Neural progenitor cell (in vitro differentiated cells): ENCODE measurements at regions not wholly inside any gene's neighbourhood (a gene's known extent, or its start where the extent isn't known, plus 50 kb on each side); places are given as distances from the start of the nearest gene placed in this dataset.
"Not testable (repeated sequence)": the region's sequence is repeated elsewhere in the genome, so short reads cannot be mapped to it uniquely, and the experiment has no call there.

ENCODE experiments used
- DNase-seq: peaks from one replicate; pipeline ENCODE4 v3.0.0-alpha.2; 2016; ENCODE audit warnings: low spot score
- H2AFZ ChIP-seq: fragments of 200-600 bp; sonication (generic); replicated peaks from 2 replicates; pipeline ENCODE4 v1.6.1; 2016; ENCODE audit warnings: antibody characterized with exemption
- H3F3A ChIP-seq: fragments of 200-600 bp; sonication (generic); 2 replicates; pipeline ENCODE4 v1.6.1; 2016; ENCODE audit warnings: antibody characterized with exemption, low read depth
- H3K27ac ChIP-seq: fragments of 200-600 bp; sonication (generic); 2 replicates; pipeline ENCODE4 v1.5.1; 2016; ENCODE audit warnings: mild to moderate bottlenecking
- H3K27me3 ChIP-seq: fragments of 200-600 bp; sonication (generic); 2 replicates; pipeline ENCODE4 v1.6.1; 2016; ENCODE audit warnings: mild to moderate bottlenecking, moderate library complexity
- H3K36me3 ChIP-seq: fragments of 200-600 bp; sonication (generic); 2 replicates; pipeline ENCODE4 v1.5.1; 2016
- H3K4me1 ChIP-seq: fragments of 200-600 bp; sonication (generic); 2 replicates; pipeline ENCODE4 v1.6.1; 2016; ENCODE audit warnings: mixed run types
- H3K4me2 ChIP-seq: fragments of 200-600 bp; sonication (generic); 2 replicates; pipeline ENCODE4 v1.6.1; 2016
- H3K4me3 ChIP-seq: fragments of 200-600 bp; sonication (generic); 2 replicates; pipeline ENCODE4 v1.5.1; 2016
- H3K79me2 ChIP-seq: fragments of 200-600 bp; sonication (generic); 2 replicates; pipeline ENCODE4 v1.6.1; 2016; ENCODE audit warnings: low read depth
- H3K9ac ChIP-seq: fragments of 200-600 bp; sonication (generic); 2 replicates; pipeline ENCODE4 v1.6.1; 2016
- H3K9me3 ChIP-seq: fragments of 200-600 bp; sonication (generic); 2 replicates; pipeline ENCODE4 v1.5.1; 2016; ENCODE audit warnings: low read depth
- H4K20me1 ChIP-seq: fragments of 200-600 bp; sonication (generic); 2 replicates; pipeline ENCODE4 v1.6.1; 2016; ENCODE audit warnings: low read depth
- H3K27ac Mint-ChIP-seq: 3 replicates; pipeline ENCODE4 v1.8.0; 2021; ENCODE audit warnings: mixed read lengths
- H3K27me3 Mint-ChIP-seq: 2 replicates; pipeline ENCODE4 v1.8.0; 2022; ENCODE audit warnings: low read depth, mild to moderate bottlenecking, inconsistent platforms, moderate library complexity, mixed read lengths; ENCODE audit not compliant: insufficient read depth
- H3K36me3 Mint-ChIP-seq: 3 replicates; pipeline ENCODE4 v1.8.0; 2021; ENCODE audit warnings: mixed read lengths
- H3K4me1 Mint-ChIP-seq: 3 replicates; pipeline ENCODE4 v1.8.0; 2021; ENCODE audit warnings: mixed read lengths
- H3K4me3 Mint-ChIP-seq: 3 replicates; pipeline ENCODE4 v1.8.0; 2021; ENCODE audit warnings: mild to moderate bottlenecking, moderate library complexity, mixed read lengths
- H3K9me3 Mint-ChIP-seq: 3 replicates; pipeline ENCODE4 v1.8.0; 2020; ENCODE audit warnings: mixed read lengths
- EZH2 ChIP-seq: fragments of 200-600 bp; sonication (generic); IDR thresholded peaks from 2 replicates; pipeline ENCODE4 v1.6.1; 2017; ENCODE audit warnings: antibody characterized with exemption, mild to moderate bottlenecking, moderate library complexity
- EZH2phosphoT487 ChIP-seq: fragments of 200-600 bp; sonication (generic); IDR thresholded peaks from 2 replicates; pipeline ENCODE4 v1.6.1; 2017; ENCODE audit warnings: antibody characterized with exemption
- TF ChIP-seq, protein P1 (sequence below): fragments of 200-600 bp; sonication (generic); IDR thresholded peaks from 2 replicates; pipeline ENCODE4 v1.5.1; 2017; ENCODE audit warnings: antibody characterized with exemption, mild to moderate bottlenecking

DNA sequence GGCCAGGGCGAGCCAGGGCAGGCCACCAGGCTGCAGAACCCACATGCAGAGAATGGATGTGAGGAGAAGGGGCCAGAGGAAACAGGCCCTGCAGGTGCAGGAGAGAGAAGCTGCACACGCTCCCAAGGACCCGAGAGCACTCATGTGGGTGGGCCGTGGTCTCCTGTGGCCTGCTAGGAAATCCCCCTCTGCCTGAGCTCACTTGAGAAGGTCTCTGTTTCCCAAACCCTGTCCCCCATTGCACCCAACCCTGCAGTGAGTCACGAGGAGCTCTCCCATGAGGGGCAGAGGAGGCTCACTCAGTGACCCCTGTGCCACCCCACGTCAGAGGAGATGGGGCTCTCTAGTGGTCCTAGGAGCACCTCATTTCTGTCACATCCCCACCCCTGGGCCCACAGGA, 111.1 kb downstream of the KLF13 start:
- no peaks in the 10 kb centered on the region for H3K36me3 Mint-ChIP-seq
- peaks cover 8% of the 10 kb centered on the region for H3K27me3 Mint-ChIP-seq
- H3K9me3 Mint-ChIP-seq = no peaks in the 10 kb centered on the region
- Histone ChIP-seq H3K27me3 (peaks cover 28% of the 10 kb centered on the region), H4K20me1 (no peaks in the 10 kb centered on the region), H3K9me3 (no peaks in the 10 kb centered on the region), H3K36me3 (no peaks in the 10 kb centered on the region), H3K4me1 (peaks cover 4% of the 10 kb centered on the region), H3K4me2 (no peak overlapping the region), H3K79me2 (no peaks in the 10 kb centered on the region), H3K9ac (no peak overlapping the region), H3K4me3 (no peak overlapping the region), H3K27ac (no peak overlapping the region), H3F3A (peaks cover 11% of the 10 kb centered on the region), H2AFZ (no peak overlapping the region)
- H3K27ac Mint-ChIP-seq = no peak overlapping the region
- TF ChIP-seq EZH2phosphoT487 (no peak), EZH2 (no peak)
- TF ChIP-seq, protein P1, sequence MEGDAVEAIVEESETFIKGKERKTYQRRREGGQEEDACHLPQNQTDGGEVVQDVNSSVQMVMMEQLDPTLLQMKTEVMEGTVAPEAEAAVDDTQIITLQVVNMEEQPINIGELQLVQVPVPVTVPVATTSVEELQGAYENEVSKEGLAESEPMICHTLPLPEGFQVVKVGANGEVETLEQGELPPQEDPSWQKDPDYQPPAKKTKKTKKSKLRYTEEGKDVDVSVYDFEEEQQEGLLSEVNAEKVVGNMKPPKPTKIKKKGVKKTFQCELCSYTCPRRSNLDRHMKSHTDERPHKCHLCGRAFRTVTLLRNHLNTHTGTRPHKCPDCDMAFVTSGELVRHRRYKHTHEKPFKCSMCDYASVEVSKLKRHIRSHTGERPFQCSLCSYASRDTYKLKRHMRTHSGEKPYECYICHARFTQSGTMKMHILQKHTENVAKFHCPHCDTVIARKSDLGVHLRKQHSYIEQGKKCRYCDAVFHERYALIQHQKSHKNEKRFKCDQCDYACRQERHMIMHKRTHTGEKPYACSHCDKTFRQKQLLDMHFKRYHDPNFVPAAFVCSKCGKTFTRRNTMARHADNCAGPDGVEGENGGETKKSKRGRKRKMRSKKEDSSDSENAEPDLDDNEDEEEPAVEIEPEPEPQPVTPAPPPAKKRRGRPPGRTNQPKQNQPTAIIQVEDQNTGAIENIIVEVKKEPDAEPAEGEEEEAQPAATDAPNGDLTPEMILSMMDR = no peak
- H3K4me1 Mint-ChIP-seq = peaks cover 12% of the 10 kb centered on the region
- no peak for DNase-seq
- H3K4me3 Mint-ChIP-seq = no peak overlapping the region

DNA sequence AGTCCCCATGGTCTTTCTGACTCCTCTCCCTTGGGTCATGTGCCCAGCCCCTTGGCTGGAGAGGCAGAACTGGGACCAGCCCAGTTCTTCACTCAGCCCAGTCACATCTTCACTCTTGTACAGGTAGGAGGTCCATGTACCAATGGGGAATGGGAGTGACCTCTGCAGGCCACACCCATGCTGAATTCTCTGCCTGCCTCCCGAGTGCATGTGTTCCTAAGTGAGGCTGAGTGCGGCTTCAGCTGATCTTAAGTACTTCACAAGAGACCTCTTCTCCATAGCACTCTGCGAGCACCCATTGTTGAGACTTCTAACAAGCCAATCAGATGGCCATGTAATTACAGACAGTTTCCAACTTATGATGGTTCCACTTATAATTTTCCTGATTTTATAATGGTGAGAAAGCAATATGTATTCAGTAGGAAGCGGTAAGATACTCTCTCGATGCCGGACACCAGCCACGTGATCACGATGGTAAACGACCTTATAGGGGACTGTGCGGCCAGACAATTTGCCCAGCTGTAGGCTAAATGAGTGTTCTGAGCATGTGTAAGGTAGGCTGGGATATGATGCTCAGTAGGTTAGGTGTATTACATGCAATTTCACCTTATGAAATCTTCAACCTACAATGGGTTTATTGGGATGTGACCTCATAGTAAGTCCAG, 112.1 kb downstream of the KLF13 start:
- peaks cover 12% of the 10 kb centered on the region for H3K4me1 Mint-ChIP-seq
- Histone ChIP-seq H3K27me3 (peaks cover 28% of the 10 kb centered on the region), H3K79me2 (no peaks in the 10 kb centered on the region), H3K27ac (no peak overlapping the region), H3K4me1 (peaks cover 4% of the 10 kb centered on the region), H3F3A (peaks cover 11% of the 10 kb centered on the region), H3K9me3 (no peaks in the 10 kb centered on the region), H3K36me3 (no peaks in the 10 kb centered on the region), H4K20me1 (no peaks in the 10 kb centered on the region), H3K4me3 (no peak overlapping the region), H3K9ac (no peak overlapping the region), H3K4me2 (no peak overlapping the region), H2AFZ (no peak overlapping the region)
- H3K4me3 Mint-ChIP-seq = no peak overlapping the region
- H3K36me3 Mint-ChIP-seq = no peaks in the 10 kb centered on the region
- H3K27me3 Mint-ChIP-seq = peaks cover 8% of the 10 kb centered on the region
- no peak for TF ChIP-seq EZH2phosphoT487
- TF ChIP-seq, protein P1 = no peak
- H3K27ac Mint-ChIP-seq = no peak overlapping the region
- DNase-seq = no peak
- no peaks in the 10 kb centered on the region for H3K9me3 Mint-ChIP-seq

DNA sequence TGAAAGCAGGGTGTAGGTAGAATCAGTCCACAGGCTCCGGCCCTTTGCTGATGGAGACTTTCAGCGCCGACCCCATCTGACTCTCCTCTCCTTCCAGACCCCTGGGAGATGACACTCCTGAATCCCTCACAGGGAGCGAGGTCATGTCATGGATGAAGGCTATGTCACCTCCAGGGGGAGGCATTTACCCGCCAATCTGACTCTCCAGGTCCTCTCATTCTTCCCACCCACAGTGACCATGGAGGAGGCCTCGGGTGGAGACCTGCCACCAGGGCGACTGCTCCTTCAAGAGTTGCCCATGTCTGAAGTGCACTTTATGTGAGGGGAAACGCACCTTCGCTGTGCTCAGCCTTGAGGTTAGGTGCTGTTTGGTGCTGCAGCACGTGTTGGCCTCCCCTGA, 112.7 kb downstream of the KLF13 start:
- peak; percentile 50 for DNase-seq
- H3F3A ChIP-seq = peaks cover 11% of the 10 kb centered on the region
- H3K27ac ChIP-seq = no peak overlapping the region
- H3K4me2 ChIP-seq = no peak overlapping the region
- H3K9ac ChIP-seq = no peak overlapping the region
- H3K36me3 ChIP-seq = no peaks in the 10 kb centered on the region
- H2AFZ ChIP-seq = no peak overlapping the region
- no peaks in the 10 kb centered on the region for H3K9me3 ChIP-seq
- H3K79me2 ChIP-seq = no peaks in the 10 kb centered on the region
- Mint-ChIP-seq H3K27me3 (peaks cover 10% of the 10 kb centered on the region), H3K9me3 (no peaks in the 10 kb centered on the region), H3K36me3 (no peaks in the 10 kb centered on the region), H3K4me3 (no peak overlapping the region), H3K27ac (no peak overlapping the region), H3K4me1 (peaks cover 12% of the 10 kb centered on the region)
- no peak overlapping the region for H3K4me3 ChIP-seq
- H4K20me1 ChIP-seq = no peaks in the 10 kb centered on the region
- H3K4me1 ChIP-seq = peaks cover 4% of the 10 kb centered on the region
- no peak for TF ChIP-seq EZH2phosphoT487
- TF ChIP-seq, protein P1 = peak; percentile 35
- TF ChIP-seq EZH2 = no peak
- peaks cover 28% of the 10 kb centered on the region for H3K27me3 ChIP-seq

DNA sequence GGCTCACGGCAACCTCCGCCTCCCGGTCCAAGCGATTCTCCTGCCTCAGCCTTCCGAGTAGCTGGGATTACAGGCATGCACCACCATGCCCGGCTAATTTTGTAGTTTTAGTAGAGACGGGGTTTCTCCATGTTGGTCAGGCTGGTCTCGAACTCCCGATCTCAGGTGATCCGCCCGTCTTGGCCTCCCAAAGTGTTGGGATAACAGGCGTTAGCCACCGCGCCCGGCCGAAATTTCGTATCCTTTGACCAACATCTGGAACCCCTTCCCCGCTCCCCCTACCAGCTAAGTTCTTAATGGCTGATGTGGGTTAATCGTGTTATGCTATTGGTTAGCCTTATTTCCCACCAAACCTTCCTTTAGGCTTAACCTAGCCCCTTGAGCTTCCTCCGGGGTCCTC, 113.6 kb downstream of the KLF13 start:
- H3K36me3 ChIP-seq, H3K4me1 ChIP-seq, H3K9me3 ChIP-seq, H3K79me2 ChIP-seq, H3K36me3 Mint-ChIP-seq, H3K27ac Mint-ChIP-seq, H3K9ac ChIP-seq, H3K27me3 Mint-ChIP-seq, H3K4me3 Mint-ChIP-seq, H4K20me1 ChIP-seq, H3K4me1 Mint-ChIP-seq, H3K27ac ChIP-seq, H3K9me3 Mint-ChIP-seq, DNase-seq: not testable (repeated sequence)
- H3K27me3 ChIP-seq = peaks cover 28% of the 10 kb centered on the region
- H2AFZ ChIP-seq = peak overlapping the region; percentile 92
- H3K4me3 ChIP-seq = peak overlapping the region; percentile 62
- H3F3A ChIP-seq = peaks cover 11% of the 10 kb centered on the region
- H3K4me2 ChIP-seq = peak overlapping the region; percentile 98
